Astrocyte (in vitro differentiated cells and primary cell): ENCODE measurements at regions not wholly inside any gene's neighbourhood (a gene's known extent, or its start where the extent isn't known, plus 50 kb on each side); places are given as distances from the start of the nearest gene placed in this dataset.

Experiments used
- DNase-seq: peaks from one replicate; pipeline ENCODE4 v3.0.0-alpha.2; 2010; ENCODE audit warnings: low read depth
- FAIRE-seq: peaks from 2 replicates; lab custom pipeline; 2011; peaks lifted over from hg19 to GRCh38; lab: Jason Lieb, UNC
- H2AFZ ChIP-seq: 2 replicates; pipeline ENCODE4 v1.6.0; 2012; ENCODE audit warnings: low read depth, low read length, inconsistent platforms
- H3K27ac ChIP-seq: 2 replicates; pipeline ENCODE4 v1.5.1; 2011; ENCODE audit warnings: low read depth, low read length, inconsistent platforms
- H3K27me3 ChIP-seq: 2 replicates; pipeline ENCODE4 v1.6.0; 2011; ENCODE audit warnings: low read length, inconsistent platforms; ENCODE audit not compliant: insufficient read depth
- H3K36me3 ChIP-seq: 2 replicates; pipeline ENCODE4 v1.5.1; 2011; ENCODE audit warnings: low read length, inconsistent platforms; ENCODE audit not compliant: insufficient read depth
- H3K4me1 ChIP-seq: 2 replicates; pipeline ENCODE4 v1.5.1; 2011; ENCODE audit warnings: low read length, inconsistent platforms; ENCODE audit not compliant: insufficient read depth
- H3K4me2 ChIP-seq: 2 replicates; pipeline ENCODE4 v1.6.0; 2012; ENCODE audit warnings: low read length, inconsistent platforms
- H3K4me3 ChIP-seq: 2 replicates; pipeline ENCODE4 v1.5.1; 2011; ENCODE audit warnings: low read depth, mild to moderate bottlenecking, low read length, inconsistent platforms; ENCODE audit not compliant: insufficient read depth
- H3K79me2 ChIP-seq: 2 replicates; pipeline ENCODE4 v1.6.0; 2012; ENCODE audit warnings: mild to moderate bottlenecking, low read length, inconsistent platforms; ENCODE audit not compliant: insufficient read depth
- H3K9ac ChIP-seq: 2 replicates; pipeline ENCODE4 v1.6.0; 2012; ENCODE audit warnings: mild to moderate bottlenecking, low read length, inconsistent platforms
- H3K9me3 ChIP-seq: 2 replicates; pipeline ENCODE4 v1.5.1; 2012; ENCODE audit warnings: low read depth, mild to moderate bottlenecking, low read length, inconsistent platforms; ENCODE audit not compliant: insufficient read depth
- H4K20me1 ChIP-seq: 2 replicates; pipeline ENCODE4 v1.6.0; 2012; ENCODE audit warnings: low read length, inconsistent platforms; ENCODE audit not compliant: insufficient read depth
- H3K27ac Mint-ChIP-seq: one replicate; pipeline ENCODE4 v1.8.0; 2021; ENCODE audit warnings: mild to moderate bottlenecking, mixed read lengths; ENCODE audit not compliant: unreplicated experiment
- H3K27me3 Mint-ChIP-seq: one replicate; pipeline ENCODE4 v1.8.0; 2021; ENCODE audit warnings: low read depth, mixed read lengths; ENCODE audit not compliant: unreplicated experiment
- H3K36me3 Mint-ChIP-seq: one replicate; pipeline ENCODE4 v1.8.0; 2021; ENCODE audit warnings: low read depth, mixed read lengths; ENCODE audit not compliant: unreplicated experiment
- H3K4me1 Mint-ChIP-seq: one replicate; pipeline ENCODE4 v1.8.0; 2021; ENCODE audit warnings: low read depth, mixed read lengths; ENCODE audit not compliant: unreplicated experiment
- H3K4me3 Mint-ChIP-seq: one replicate; pipeline ENCODE4 v1.8.0; 2021; ENCODE audit warnings: mild to moderate bottlenecking, moderate library complexity, mixed read lengths; ENCODE audit not compliant: unreplicated experiment
- H3K9me3 Mint-ChIP-seq: one replicate; pipeline ENCODE4 v1.8.0; 2021; ENCODE audit warnings: mild to moderate bottlenecking, mixed read lengths; ENCODE audit not compliant: unreplicated experiment
- EZH2 ChIP-seq: IDR thresholded peaks from 2 replicates; pipeline ENCODE4 v1.6.1; 2012; ENCODE audit warnings: mild to moderate bottlenecking, low read length, inconsistent platforms; ENCODE audit not compliant: insufficient read depth
- TF ChIP-seq, protein P1 (sequence below): IDR thresholded peaks from 2 replicates; pipeline ENCODE4 v1.5.1; 2011; ENCODE audit warnings: low read depth, mild to moderate bottlenecking, inconsistent platforms, low read length, moderate library complexity; ENCODE audit not compliant: insufficient read depth

DNA sequence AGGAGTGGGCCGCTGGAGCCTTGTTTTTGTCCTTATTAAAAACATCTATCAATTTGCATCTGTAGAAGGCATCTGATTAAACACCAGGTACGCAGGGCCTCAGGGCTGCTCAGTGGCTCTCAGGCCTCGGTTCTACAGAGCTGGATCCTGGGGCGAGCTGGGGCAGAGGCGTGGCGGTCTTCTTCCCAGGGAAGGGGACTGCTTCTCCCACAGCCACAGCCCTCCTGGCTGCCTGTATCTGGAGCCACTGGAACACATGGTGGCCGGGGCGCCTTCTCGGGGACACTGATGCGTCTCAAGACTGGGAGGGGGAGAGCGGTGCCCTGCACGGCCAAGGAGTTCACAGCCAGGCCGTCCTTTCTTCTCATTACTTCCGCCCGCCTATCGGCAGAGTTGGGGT, 1178.2 kb downstream of the BRD1 start:
- H3K27me3 ChIP-seq = no peaks in the 10 kb centered on the region
- H3K36me3 Mint-ChIP-seq = peaks cover 4% of the 10 kb centered on the region
- H3K4me1 ChIP-seq = peaks cover 4% of the 10 kb centered on the region
- DNase-seq (no peak), FAIRE-seq (no peak)
- no peak overlapping the region for H3K4me2 ChIP-seq
- H3K4me1 Mint-ChIP-seq = peaks cover 1% of the 10 kb centered on the region
- no peaks in the 10 kb centered on the region for H3K36me3 ChIP-seq
- TF ChIP-seq EZH2 = no peak
- TF ChIP-seq, protein P1, sequence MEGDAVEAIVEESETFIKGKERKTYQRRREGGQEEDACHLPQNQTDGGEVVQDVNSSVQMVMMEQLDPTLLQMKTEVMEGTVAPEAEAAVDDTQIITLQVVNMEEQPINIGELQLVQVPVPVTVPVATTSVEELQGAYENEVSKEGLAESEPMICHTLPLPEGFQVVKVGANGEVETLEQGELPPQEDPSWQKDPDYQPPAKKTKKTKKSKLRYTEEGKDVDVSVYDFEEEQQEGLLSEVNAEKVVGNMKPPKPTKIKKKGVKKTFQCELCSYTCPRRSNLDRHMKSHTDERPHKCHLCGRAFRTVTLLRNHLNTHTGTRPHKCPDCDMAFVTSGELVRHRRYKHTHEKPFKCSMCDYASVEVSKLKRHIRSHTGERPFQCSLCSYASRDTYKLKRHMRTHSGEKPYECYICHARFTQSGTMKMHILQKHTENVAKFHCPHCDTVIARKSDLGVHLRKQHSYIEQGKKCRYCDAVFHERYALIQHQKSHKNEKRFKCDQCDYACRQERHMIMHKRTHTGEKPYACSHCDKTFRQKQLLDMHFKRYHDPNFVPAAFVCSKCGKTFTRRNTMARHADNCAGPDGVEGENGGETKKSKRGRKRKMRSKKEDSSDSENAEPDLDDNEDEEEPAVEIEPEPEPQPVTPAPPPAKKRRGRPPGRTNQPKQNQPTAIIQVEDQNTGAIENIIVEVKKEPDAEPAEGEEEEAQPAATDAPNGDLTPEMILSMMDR = no peak
- no peaks in the 10 kb centered on the region for H4K20me1 ChIP-seq
- H3K27ac Mint-ChIP-seq = no peak overlapping the region
- no peak overlapping the region for H3K4me3 ChIP-seq
- H3K4me3 Mint-ChIP-seq = no peak overlapping the region
- H3K9me3 ChIP-seq = no peaks in the 10 kb centered on the region
- H3K9me3 Mint-ChIP-seq = no peaks in the 10 kb centered on the region
- no peaks in the 10 kb centered on the region for H3K79me2 ChIP-seq
- no peak overlapping the region for H2AFZ ChIP-seq
- H3K27me3 Mint-ChIP-seq = peaks cover 5% of the 10 kb centered on the region
- no peak overlapping the region for H3K27ac ChIP-seq
- H3K9ac ChIP-seq = no peak overlapping the region

DNA sequence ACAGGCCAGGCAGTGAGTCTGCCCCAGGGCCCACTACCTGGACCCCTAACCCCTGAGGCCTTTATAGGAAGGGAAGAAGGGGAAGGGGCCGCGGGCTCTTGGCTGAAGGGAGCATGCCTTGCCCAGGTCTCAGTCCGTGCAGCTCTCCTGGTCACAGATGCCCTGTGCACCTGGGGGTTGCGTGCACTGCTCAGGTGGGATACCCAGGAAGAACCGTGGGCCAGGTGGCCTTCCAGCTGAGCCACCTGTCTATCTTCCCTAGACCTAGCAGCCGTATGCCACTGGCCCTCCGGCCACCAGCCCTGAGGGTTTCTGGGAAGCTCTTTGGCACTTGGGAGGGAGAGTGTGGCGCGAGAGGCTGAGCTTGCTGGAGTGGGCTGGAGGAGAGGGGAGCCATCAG, 1178.6 kb downstream of the BRD1 start:
- Histone ChIP-seq H3K4me2 (no peak overlapping the region), H2AFZ (no peak overlapping the region), H3K4me1 (no peaks in the 10 kb centered on the region), H3K27ac (no peak overlapping the region), H3K27me3 (no peaks in the 10 kb centered on the region), H3K4me3 (no peak overlapping the region), H3K79me2 (no peaks in the 10 kb centered on the region), H3K9ac (no peak overlapping the region), H4K20me1 (no peaks in the 10 kb centered on the region), H3K36me3 (no peaks in the 10 kb centered on the region), H3K9me3 (no peaks in the 10 kb centered on the region)
- Mint-ChIP-seq H3K4me1 (no peaks in the 10 kb centered on the region), H3K27me3 (peaks cover 8% of the 10 kb centered on the region), H3K4me3 (no peak overlapping the region), H3K36me3 (peaks cover 3% of the 10 kb centered on the region), H3K9me3 (no peaks in the 10 kb centered on the region), H3K27ac (no peak overlapping the region)
- DNase-seq (no peak), FAIRE-seq (no peak)
- no peak for TF ChIP-seq EZH2
- TF ChIP-seq, protein P1 = no peak

DNA sequence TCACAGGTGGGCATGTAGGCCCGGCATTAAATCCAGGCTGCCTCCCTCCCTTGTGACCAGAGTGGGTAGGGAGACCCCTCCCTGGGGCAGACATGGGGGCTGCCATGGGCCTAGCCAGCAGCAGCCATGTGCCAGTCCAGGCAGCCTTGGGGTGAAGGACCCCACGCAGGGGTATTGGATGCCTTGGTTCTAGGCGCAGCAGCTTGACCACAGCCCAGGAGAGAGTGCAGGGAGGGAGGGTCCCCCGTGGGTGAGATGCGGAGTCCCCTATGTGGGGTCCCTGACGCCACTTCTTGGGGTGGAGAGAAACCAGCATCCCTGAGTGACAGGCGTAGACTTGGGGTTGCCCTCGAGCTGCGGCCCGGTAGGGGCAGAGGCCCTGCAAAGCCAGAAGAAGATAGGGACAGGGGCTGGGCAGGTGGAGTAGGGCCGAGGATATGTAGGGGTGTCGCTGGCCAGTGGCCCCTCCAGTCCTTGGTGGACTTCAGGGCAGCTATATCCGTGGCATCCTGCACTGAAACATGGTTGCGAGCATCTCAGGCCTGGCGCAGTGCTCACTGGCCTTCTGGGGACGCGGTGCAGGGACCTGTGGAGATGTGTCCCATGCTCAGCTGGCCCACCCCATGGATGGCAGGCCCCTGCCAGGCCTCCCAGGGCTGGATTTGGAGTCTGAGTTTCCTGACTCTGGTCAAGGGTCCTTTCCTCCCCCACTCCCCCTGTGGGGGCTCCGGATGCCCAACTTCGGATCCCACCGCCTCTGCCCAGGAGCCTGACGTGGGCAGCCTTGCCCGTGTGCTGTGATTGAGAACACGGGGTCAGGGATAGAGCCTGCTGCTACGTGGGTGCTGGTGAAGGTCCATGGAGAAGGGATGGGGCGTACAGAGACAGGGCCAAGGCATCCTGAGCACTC, 1179.8 kb downstream of the BRD1 start:
- Histone ChIP-seq H3K36me3 (no peaks in the 10 kb centered on the region), H4K20me1 (no peaks in the 10 kb centered on the region), H2AFZ (no peak overlapping the region), H3K9me3 (no peaks in the 10 kb centered on the region), H3K79me2 (no peaks in the 10 kb centered on the region), H3K9ac (no peak overlapping the region), H3K4me2 (no peak overlapping the region), H3K4me3 (no peak overlapping the region), H3K4me1 (no peaks in the 10 kb centered on the region), H3K27ac (no peak overlapping the region), H3K27me3 (no peaks in the 10 kb centered on the region)
- H3K4me1 Mint-ChIP-seq = no peaks in the 10 kb centered on the region
- no peak overlapping the region for H3K27ac Mint-ChIP-seq
- FAIRE-seq (no peak), DNase-seq (no peak)
- peaks cover 3% of the 10 kb centered on the region for H3K36me3 Mint-ChIP-seq
- H3K4me3 Mint-ChIP-seq = no peak overlapping the region
- no peaks in the 10 kb centered on the region for H3K9me3 Mint-ChIP-seq
- TF ChIP-seq, protein P1 = no peak
- TF ChIP-seq EZH2 = no peak
- peaks cover 11% of the 10 kb centered on the region for H3K27me3 Mint-ChIP-seq
